Stimulated activated CD8-positive, alpha-beta memory T cell treated with anti-CD3 and anti-CD28 coated beads, Interleukin-4, amount 100 ng/mL, for 24 hours (primary cell): ENCODE measurements at regions not wholly inside any gene's neighbourhood (a gene's known extent, or its start where the extent isn't known, plus 50 kb on each side); places are given as distances from the start of the nearest gene placed in this dataset.

Experiments used
- DNase-seq: peaks from one replicate; pipeline ENCODE4 v3.0.0-alpha.2; 2020; ENCODE audit warnings: low read depth

DNA sequence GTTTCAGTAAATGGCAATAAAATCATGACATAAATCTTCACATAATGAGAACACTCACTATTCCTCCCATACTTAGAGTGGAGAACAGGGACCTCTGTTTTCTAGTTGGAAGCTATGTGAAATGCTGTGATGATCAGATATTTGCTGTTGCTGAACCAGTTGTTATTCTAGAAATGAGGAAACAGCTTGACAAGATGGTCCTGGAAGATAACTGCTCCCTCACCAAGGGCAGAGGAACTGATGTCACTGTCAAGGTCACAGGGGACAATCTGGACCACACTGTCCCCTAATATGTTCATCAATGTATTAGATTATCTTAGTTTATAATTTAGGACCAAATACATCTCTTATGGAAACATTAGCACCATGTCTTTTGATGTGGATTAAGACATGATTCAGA, 1173.3 kb downstream of the PCDH17 start:
- DNase-seq, result no peak

DNA sequence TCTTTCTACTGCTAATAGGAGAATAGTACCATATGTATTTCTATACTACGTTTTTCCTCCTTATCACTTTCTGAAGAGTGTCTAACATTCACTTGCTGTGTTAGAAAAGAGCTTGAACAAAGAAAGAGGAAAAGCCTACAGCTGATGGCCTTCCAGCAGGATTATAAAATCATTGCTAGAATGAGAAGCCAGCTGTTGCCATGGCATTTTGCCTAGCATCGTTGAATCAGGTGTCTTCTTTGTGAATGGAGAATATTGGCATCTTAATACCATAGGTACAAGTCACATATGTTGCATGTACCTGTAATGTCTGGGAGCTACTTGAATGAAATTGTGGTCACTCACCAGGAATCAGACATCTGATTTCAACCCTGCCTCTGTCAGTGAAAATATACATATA, 1174.9 kb downstream of the PCDH17 start:
- DNase-seq, result no peak

DNA sequence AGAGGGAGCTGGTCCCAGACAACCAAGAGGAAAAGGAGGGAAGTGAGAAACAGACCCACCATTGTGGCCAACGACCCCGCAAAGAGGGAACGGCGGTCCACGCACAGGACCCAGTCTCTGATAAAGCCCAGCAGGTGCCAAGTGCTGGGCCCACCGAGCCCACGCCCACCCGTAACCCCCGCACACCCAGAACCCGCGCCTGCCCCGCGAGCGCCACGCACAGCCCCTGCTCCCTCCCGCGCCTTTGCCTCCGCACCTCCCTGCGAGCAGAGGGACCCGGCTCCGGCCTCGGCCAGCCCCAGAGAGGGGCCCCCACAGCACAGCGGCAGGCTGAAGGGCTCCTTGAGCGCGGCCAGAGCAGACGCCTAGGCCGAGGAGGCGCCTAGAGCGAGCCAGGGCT, 1192.2 kb downstream of the PCDH17 start:
- no peak for DNase-seq

DNA sequence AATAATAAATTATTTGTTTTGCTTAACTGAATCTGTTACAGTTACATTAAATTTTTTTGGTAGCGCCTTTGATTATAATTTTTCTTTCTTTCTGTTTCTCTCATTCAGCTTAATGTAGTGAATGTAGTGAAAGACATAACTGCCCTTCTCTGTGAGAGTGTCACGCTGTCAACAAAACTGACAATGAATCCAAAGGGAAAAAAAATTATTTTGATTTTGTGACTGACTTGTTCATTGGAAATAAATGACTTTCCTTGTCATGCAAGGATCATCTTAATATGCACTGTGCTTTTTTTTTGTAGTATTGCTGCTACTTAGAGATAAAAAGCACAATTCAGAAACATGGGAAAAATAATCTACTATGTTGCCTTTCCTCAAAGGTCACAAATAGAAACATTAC, 1196.4 kb downstream of the PCDH17 start:
- no peak for DNase-seq

DNA sequence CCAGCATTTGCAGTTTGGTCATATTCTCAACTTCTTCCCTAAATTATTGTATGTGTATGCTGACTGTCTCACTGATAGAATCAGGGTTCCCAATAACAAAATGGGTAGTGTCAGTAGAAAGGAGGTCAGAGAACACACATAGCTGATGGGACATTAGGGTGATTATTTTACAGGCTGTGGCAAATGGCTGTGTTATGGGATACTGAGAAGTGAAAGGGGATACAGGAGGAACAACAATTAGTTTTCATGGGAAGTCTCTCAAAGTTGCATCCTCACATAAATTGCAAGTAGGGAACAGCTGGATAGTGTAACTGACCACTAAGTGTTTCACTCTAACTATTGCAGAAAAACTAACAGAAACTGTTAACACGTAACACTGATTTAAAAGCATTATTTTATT, 1199.3 kb downstream of the PCDH17 start:
- DNase-seq, result no peak

DNA sequence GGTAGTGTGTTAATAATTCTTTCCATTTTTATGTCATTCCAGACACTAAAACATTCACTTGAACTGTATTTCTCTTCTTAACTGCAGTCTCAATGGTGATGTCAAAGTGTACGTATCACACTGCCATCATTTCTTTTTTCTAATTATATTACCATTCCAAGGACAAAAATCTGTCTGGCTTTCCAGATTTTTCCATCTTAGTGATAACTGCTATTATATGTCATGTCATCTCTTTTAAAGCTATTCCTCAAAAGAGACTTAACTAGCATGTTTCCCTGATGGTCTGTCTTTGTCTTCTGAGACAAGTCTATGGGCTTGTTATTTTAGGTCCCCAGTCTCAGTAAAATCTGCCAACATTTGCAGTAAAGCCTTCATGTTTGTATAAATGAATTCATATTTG, 1207.1 kb downstream of the PCDH17 start:
- no peak for DNase-seq

DNA sequence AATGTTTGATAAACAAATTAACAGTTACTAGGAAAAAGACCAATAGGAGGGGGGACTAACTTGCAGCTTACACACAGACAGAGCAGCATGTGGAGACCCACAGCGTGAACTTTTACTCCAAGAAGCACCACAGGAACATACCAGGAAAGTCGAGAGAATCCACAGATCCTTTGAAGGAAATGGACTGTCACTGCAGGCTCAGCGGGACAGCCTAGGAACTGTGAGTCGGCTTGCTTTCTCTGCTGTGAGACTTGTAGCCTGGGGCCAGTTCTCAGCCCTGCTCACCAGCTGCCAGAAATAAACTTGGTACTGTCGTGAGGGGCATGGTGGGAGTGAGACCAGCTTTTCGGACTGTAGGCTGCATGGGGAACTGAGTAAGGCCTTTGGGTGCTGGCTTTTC, 1211.5 kb downstream of the PCDH17 start:
- DNase-seq, result no peak

DNA sequence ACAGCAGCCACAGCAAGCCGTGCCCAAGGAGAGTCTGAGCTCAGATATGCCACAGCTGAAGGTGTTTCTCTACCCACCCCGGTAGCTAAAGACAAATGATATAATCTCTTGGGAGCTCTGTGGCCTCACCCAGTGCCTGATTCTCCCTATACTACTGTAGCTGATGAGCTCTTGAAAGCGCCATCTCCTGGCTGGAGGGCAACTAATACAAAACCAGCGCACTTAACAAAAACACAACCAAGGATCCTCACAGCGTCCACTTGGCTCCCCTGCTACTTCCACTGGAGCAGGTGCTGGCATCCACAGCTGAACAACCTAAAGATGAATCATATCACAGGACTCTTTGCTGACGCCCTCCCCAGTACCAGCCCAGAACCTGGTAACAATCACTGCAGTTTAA, 1212.0 kb downstream of the PCDH17 start:
- no peak for DNase-seq

DNA sequence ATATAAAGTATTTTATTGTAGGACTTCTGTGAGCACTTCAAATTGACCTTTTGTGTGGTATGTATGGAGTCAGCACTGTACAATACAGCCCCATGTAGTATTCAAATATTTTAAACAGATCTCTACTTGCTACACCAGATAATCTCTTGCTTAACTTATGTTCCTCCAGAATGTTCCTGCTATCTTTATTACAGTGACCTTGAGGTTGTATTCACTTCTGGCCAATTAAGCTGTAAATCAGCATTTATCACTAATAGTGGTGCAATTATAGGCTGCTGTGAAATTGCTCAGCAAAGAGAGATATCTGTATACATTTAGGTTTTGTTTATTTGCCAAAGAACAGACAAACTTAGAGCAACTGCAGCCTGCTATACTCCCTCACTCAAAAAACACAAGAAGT, 1218.6 kb downstream of the PCDH17 start:
- no peak for DNase-seq

DNA sequence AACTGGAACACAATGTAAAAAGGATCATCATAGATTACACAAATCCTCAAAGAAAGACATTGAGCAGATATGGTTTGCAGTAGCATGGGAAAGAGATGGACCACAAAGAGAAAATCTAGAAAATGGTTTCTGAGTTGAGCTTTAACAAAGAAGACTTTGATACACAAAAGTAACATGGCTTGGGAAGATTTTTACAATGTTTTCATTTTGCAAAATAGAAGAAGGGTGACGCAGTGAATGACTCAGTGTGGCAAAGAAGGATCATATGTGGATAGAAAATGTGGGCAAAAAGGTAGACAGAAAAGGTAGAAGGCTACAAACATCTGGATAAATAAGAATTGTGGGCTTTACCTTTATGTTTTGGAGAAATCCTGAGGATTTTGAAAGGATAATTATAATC, 1220.5 kb downstream of the PCDH17 start:
- DNase-seq, result no peak

DNA sequence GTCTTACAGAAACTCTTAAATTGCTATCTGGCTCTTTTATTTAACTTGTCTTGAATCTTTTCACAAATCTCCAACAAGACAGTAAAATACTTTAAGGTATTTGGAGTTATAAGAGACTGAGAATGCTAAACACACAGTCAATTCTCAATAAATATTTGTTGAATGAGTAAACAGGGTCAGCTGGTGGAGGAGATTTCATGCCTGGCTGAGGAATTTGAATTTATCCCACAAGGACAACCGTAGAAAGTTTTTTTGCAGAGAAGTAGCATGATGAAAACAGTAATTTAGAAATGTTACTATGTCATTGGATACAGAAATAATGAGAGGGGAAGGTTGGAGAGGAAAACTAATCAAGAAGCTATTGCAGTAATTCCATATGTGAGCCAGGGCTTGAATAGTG, 1223.7 kb downstream of the PCDH17 start:
- DNase-seq, result no peak

DNA sequence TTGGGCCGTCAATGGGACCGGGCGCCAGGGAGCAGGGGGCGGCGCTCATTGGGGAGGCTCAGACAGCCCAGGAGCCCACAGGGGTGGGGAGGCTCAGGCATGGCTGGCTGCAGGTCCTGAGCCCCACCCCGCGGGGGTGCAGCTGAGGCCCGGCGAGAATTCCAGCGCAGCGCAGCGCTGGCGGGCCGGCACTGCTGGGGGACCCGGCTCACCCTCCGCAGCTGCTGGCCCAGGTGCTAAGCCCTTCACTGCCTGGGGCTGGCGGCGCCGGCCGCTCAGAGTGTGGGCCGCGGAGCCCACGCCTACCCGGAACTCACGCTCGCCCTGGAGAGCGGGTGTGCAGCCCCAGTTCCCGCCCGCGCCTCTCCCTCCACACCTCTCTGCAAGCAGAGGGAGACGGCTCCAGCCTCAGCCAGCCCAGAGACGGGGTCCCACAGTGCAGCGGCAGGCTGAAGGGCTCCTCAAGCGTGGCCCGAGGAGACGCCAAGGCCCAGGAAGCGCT, 1227.4 kb downstream of the PCDH17 start:
- no peak for DNase-seq

DNA sequence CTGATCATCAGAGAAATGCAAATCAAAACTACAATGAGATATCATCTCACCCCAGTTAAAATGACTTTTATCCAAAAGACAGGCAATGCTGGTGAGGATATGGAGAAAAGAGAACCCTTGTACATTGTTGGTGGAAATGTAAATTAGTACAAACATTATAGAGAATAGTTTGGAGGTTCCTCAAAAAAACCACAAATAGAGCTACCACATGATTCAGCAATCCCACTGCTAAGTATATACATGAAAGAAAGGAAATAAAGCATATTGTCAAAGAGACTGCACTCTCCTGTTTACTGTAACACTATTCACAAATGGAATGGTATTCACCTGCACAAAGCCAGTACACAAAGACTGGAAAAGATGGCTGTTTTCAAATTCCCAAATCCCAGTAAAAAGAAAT, 1233.7 kb downstream of the PCDH17 start:
- no peak for DNase-seq

DNA sequence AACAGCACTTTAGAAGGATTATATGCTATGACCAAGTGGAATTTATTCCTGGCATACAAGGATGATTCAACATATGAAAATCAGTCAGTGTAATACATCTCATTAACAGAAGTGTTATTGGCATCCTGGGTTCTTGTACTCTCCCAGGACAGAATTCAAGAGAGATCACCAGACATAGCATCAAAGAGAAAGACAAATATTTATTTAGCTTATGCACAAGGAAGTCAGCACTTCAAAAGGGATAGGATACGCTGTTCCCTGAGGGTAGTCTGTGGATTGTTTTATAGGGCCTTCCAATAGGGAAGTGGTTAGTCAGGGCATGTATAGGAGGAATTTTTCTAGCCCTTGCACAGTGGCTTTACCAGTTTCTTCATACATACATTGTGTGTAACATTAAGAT, 1238.0 kb downstream of the PCDH17 start:
- DNase-seq, result no peak

DNA sequence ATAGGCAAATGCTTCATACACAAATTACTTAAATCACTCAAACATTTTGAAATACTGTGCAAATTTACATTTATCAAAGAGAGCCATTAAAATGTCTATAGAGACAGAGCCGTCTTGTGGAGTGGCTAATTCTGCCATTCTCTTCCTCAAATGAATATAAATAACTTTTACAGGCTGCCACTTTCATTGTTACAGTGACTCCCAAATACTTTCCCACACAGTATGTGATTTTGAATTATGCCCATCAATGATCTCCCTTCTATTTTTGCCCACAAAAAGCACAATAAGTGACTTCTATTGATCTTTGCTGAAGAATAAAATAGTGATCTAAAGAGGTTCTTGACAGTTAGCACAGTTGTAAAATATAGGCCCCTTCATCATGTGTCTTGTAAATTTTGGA, 1244.9 kb downstream of the PCDH17 start:
- DNase-seq, result no peak

DNA sequence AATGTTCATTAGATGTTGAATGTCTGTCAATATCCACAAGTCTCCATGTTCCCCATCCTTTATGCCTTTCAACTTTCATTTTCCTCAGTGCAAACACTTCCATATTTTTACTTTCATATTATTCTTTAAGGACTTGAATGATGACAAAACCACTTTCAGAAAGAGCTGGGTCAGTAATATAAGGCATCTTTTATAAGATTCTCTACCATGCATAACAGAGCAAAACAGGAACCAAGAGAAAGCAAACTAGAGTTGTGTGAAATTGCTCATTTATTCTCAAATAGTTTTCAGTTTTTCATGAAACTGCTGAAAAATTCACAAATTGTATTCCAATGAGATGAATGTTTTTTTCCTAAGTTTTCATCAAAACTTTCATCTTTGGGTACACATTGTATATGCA, 1247.6 kb downstream of the PCDH17 start:
- no peak for DNase-seq

DNA sequence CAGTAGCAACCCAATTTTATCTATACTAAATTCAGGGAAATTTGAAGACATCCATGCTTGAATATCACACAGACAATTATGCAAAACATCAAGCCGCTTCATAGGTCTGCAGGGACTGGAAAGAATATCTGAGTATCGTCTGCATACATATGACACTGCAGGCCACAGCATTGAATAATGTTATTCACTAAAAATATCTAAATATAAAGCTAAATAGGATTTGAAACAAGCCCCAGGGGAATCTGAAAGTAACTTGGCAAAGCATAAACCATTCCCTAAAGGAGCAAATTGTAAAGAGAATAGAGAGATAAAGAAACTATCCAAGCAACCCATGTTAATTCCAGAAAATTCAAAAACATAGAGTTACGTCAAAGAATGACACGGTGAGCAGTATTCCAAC, 1251.0 kb downstream of the PCDH17 start:
- no peak for DNase-seq

DNA sequence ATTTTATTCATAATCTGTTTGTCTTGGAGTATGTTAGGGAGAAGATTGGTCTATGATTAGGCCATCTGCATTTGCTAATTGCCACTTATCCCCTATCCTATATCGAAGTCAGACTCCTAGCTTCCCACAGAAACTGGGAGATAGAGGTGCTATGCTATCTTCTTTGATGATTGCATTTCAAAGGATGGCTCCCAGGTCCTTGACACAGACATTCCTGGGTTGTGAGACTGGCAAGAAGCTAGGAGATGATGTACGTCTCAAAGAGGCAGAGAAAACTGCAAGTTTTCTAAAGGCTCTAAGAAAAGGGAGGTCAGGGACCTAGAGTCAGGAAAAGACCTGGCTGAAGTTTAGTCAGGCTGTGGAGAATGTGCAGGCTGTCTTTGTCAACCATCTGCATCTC, 1251.9 kb downstream of the PCDH17 start:
- DNase-seq, result no peak

DNA sequence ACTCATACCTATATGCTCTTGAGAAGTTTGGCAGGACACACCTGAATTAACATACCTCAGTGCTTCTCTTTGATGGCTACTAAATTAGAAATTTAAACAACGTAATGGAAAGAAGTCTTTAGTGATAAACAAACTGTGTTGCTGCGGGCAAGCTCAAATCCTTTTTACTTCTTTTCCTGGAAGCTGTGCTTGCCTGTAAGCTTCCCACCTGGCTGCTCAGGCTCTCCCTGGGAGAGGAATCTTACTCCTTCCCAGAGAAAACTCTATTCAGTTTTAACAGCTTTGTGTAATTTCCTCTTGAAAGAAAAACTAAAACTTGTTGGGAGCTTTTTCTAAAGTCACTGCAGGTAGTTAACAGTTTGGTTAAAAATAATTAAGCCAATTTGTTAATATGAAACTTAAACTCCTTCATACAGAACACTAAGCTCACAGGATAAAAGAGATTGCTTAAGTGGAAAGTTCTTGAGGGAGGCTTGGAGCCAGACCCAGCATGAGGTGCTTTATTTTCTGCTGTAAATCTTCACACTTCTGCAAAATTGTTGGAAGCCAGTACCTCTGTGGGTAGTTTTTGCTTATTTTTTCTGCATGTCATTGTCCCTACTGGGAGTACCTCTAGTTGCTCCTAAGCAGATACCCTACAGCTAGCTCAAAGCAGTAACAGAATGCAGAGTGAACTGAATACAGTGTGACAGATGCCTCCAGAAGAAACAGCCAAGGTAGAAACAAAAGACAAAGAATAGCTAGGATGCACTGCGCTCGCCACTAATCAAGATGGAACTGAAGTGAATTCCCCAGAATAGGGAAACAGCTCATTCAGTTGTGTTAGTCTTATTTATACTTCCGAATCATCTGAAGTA, 1253.0 kb downstream of the PCDH17 start:
- no peak for DNase-seq

DNA sequence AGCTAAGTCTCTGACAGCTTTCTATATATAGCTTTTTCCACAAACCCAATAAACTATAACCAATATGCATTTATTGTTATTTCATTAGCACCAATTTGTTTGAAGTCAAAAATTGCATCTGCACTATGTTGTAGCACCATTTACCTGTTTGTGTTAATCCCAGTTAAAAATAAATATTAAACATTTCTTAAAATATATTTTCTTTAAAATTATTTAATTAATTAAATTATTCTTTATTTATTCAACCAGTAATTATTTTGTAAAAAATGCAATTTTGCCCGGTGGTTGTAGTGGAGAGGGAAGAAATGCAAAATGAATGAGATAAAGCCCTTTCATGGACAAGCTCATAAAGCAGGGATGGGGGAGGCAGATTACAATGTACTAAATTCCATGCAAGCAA, 1257.9 kb downstream of the PCDH17 start:
- DNase-seq, result no peak

DNA sequence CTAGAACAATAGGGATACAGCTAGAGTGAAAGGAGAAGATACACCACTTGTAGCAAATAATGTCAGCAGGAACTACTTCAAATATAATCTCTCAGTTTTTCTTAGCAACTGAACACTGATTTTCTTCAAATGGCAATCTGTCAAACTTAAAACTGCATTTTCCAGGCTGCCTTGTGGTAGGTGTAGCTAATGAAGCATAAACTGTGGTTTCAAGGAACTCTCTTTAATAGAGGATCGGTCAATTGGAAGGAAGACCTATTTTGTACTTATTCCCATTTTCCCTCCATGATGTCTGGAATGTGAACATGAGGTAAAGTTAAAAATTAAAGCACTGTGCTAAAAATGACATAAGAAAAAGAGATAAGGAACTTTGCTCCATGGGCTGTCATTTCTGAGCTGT, 1261.9 kb downstream of the PCDH17 start:
- DNase-seq, result no peak

DNA sequence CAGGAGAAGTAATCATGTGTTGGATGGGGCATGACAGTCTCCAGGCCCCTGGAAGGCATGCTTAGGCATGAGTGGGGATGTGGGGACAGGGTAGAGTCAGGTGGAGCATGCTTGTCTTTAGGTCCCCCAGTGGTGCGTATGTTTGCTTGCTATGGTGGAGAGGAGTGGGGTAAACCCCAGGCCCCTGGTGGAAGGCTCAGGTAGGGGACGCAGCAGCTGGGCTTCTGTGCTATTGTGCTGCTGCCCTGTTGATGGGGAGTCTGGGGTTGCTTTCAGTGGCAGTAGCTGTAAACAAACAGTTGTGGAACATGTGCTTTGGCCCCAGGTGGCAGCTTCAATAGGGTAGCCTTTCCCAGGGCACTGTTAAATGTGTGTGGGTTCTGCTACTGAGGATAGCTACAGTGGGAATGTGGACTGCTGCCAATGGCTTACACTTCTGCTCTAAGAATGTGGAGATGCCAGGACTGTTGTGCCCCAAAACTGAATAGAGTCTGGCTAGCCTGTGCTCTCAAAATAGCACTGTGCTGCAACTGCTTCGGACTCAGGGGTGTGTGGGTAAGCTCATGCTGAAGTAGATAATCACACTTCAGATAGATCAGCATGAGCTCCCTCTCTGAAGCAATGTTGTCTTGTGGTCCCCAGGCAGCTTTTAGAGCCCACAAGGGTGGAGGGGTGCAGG, 1257.3 kb downstream of the DIAPH3 start:
- no peak for DNase-seq

DNA sequence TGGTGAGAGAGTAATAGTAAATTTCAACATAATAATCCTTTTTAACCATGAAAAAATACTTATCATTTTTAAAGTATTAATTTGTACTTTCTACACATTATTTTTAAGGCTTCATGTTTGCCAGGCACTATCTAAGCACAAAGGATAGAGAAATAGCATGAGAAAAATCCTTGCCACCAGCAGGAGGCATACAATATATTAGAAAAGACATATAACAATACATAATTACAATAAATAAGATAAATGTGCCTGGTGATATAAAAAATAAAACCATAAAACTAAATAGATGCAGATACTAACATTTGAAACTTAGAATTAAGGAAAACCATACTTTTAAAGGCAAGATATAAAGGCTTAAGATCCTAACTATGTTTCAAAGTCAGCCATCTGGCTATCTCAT, 1256.4 kb downstream of the DIAPH3 start:
- DNase-seq, result no peak
